ENCODE measurements at regions not wholly inside any gene's neighbourhood (a gene's known extent, or its start where the extent isn't known, plus 50 kb on each side); places are given as distances from the start of the nearest gene placed in this dataset.

DNA sequence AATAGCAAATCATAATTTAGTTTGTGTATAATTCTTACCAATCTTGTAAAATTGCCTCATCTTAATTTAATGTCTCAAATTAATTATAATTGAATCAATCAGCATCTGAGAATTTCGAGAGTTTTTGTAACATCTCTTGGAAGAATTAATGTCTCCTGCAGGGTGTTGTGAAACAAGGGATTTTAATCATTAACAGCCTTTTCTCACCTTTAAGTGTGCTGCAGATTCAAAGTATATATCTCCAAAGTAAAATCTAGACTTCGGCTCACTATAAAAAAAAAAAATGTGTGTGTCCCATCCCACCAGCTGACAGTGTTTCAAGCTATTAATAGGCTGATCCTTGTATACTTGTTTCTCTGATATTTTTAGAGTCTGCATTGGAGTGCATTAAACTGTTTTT is 603.1 kb downstream of the ETNK1 start:
- ATAC-seq (ENCODE audit: low read depth) (no peak), DNase-seq (no peak)
- Histone ChIP-seq H3K56ac (ENCODE audit: extremely low read depth, insufficient read depth, low read length) (no peak overlapping the region), H2BK120ac (ENCODE audit: low read depth, low read length) (no peak overlapping the region), H3K36me3 (ENCODE audit: control insufficient read depth, insufficient read depth, low read length) (no peaks in the 10 kb centered on the region), H3K18ac (ENCODE audit: low read depth, low read length) (no peak overlapping the region), H2AFZ (replicated peaks; ENCODE audit: low read length, poor library complexity) (no peak overlapping the region), H3K27me3 (ENCODE audit: control insufficient read depth, insufficient read depth, low read length) (no peaks in the 10 kb centered on the region), H3K4ac (ENCODE audit: low read depth, low read length) (no peak overlapping the region), H3K27ac (ENCODE audit: insufficient read depth, low read length) (no peak overlapping the region), H4K91ac (ENCODE audit: insufficient read depth, low read depth, low read length) (no peak overlapping the region), H4K5ac (ENCODE audit: low read depth, low read length) (no peak overlapping the region), H3K9me3 (ENCODE audit: control insufficient read depth, insufficient read depth, low read length) (no peaks in the 10 kb centered on the region), H3K4me1 (ENCODE audit: control insufficient read depth, insufficient read depth, low read length) (no peaks in the 10 kb centered on the region), H3K23ac (ENCODE audit: low read depth, low read length) (no peak overlapping the region), H4K20me1 (ENCODE audit: insufficient read depth, low read length) (no peaks in the 10 kb centered on the region), H3K9ac (ENCODE audit: low read depth, low read length) (no peak overlapping the region), H2BK20ac (ENCODE audit: low read depth, low read length) (no peak overlapping the region), H3K79me1 (ENCODE audit: low read depth in 1 of 2, low read length in 2 of 2) (no peaks in the 10 kb centered on the region), H2BK15ac (ENCODE audit: low read depth, low read length) (no peak overlapping the region), H3K9me1 (ENCODE audit: insufficient read depth, low read length) (no peaks in the 10 kb centered on the region), H4K8ac (ENCODE audit: low read depth in 2 of 2, low read length in 2 of 2) (no peak overlapping the region), H2BK5ac (ENCODE audit: low read depth, low read length, poor library complexity, severe bottlenecking) (no peak overlapping the region), H2AK5ac (ENCODE audit: low read depth, low read length) (no peak overlapping the region), H3K4me2 (ENCODE audit: low read depth, low read length) (no peak overlapping the region), H2AK9ac (replicated peaks; ENCODE audit: low read depth, low read length, poor library complexity) (no peak overlapping the region), H3K4me3 (ENCODE audit: insufficient read depth, low read depth, low read length) (no peak overlapping the region), H3K14ac (replicated peaks; ENCODE audit: low read depth, low read length) (no peak overlapping the region)
- intact Hi-C loops (cut with micrococcal nuclease) (no loop called here), dilution Hi-C loops (cut with HindIII; ENCODE audit: low sequenced_read_pairs, unreplicated experiment) (no loop called here), in situ Hi-C loops (cut with MboI; ENCODE audit: low sequenced_read_pairs) (no loop called here)
- no TSS peak for BruUV-seq (replicated peaks)
- TF ChIP-seq, protein P1, sequence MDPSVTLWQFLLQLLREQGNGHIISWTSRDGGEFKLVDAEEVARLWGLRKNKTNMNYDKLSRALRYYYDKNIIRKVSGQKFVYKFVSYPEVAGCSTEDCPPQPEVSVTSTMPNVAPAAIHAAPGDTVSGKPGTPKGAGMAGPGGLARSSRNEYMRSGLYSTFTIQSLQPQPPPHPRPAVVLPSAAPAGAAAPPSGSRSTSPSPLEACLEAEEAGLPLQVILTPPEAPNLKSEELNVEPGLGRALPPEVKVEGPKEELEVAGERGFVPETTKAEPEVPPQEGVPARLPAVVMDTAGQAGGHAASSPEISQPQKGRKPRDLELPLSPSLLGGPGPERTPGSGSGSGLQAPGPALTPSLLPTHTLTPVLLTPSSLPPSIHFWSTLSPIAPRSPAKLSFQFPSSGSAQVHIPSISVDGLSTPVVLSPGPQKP (IDR thresholded peaks at IDR 0.05; ENCODE audit: borderline replicate concordance, low read depth, low read length), result no peak
- TF ChIP-seq SMC3 (IDR thresholded peaks at IDR 0.05; ENCODE audit: low read depth, low read length) (no peak), MAZ (IDR thresholded peaks at IDR 0.05; ENCODE audit: borderline replicate concordance, low read depth, low read length) (no peak), FOS (IDR thresholded peaks at IDR 0.05; ENCODE audit: low read depth, low read length) (no peak), MXI1 (IDR thresholded peaks at IDR 0.05; ENCODE audit: borderline replicate concordance, low read depth, low read length) (no peak), RFX5 (IDR thresholded peaks at IDR 0.05; ENCODE audit: low read depth, low read length) (no peak)
- whole genome bisulfite sequencing, 2 experiments (ENCODE audit: extremely low coverage in 2 of 2, insufficient read length in 1 of 2), result no CpG with 5 or more reads among the region's 2 CpGs
- ChIA-PET POLR2A (ENCODE audit: unreplicated experiment) (no interaction called here), CTCF (interaction anchor here (0.7 kb wide), 1 partner anchor 26 kb away, joined by 7 read pairs; no protein-coding TSS in a partner anchor)
